Astrocyte (in vitro differentiated cells and primary cell): ENCODE measurements at regions not wholly inside any gene's neighbourhood (a gene's known extent, or its start where the extent isn't known, plus 50 kb on each side); places are given as distances from the start of the nearest gene placed in this dataset.

Experiments
- CTCF ChIP-seq: IDR thresholded peaks from 2 replicates; pipeline ENCODE4 v1.5.1; 2011; ENCODE audit warnings: low read depth, mild to moderate bottlenecking, inconsistent platforms, low read length, moderate library complexity; ENCODE audit not compliant: insufficient read depth
- EZH2 ChIP-seq: IDR thresholded peaks from 2 replicates; pipeline ENCODE4 v1.6.1; 2012; ENCODE audit warnings: mild to moderate bottlenecking, low read length, inconsistent platforms; ENCODE audit not compliant: insufficient read depth

GRCh38 chr9:129401623-129402370 is 219.1 kb downstream of the C9orf50 start:
- TF ChIP-seq CTCF (no peak), EZH2 (no peak)
